Mesothelial cell of epicardium (in vitro differentiated cells): ENCODE measurements at regions not wholly inside any gene's neighbourhood (a gene's known extent, or its start where the extent isn't known, plus 50 kb on each side); places are given as distances from the start of the nearest gene placed in this dataset.
"Not testable (repeated sequence)": the region's sequence is repeated elsewhere in the genome, so short reads cannot be mapped to it uniquely, and the experiment has no call there.

Source experiments
- DNase-seq, 2 experiments: peaks; one replicate each; pipeline ENCODE4 v3.0.0; 2021; ENCODE audit warnings: low spot score in 2 of 2; ENCODE audit not compliant: unreplicated experiment in 2 of 2
- H3K27ac Mint-ChIP-seq: 2 replicates; pipeline ENCODE4 v1.8.0; 2021; ENCODE audit warnings: mixed read lengths
- H3K27me3 Mint-ChIP-seq: 2 replicates; pipeline ENCODE4 v1.8.0; 2021; ENCODE audit warnings: low read depth, mixed read lengths
- H3K36me3 Mint-ChIP-seq: 2 replicates; pipeline ENCODE4 v1.8.0; 2021; ENCODE audit warnings: mixed read lengths
- H3K4me1 Mint-ChIP-seq: 2 replicates; pipeline ENCODE4 v1.8.0; 2021; ENCODE audit warnings: mixed read lengths
- H3K4me3 Mint-ChIP-seq: 2 replicates; pipeline ENCODE4 v1.8.0; 2021; ENCODE audit warnings: mild to moderate bottlenecking, moderate library complexity, mixed read lengths
- H3K9me3 Mint-ChIP-seq: 2 replicates; pipeline ENCODE4 v1.8.0; 2021; ENCODE audit warnings: mixed read lengths
- CTCF ChIP-seq: fragments of 200-600 bp; sonication (generic); IDR thresholded peaks from one replicate; pipeline ENCODE4 v1.5.0; 2021; ENCODE audit warnings: antibody characterized with exemption; ENCODE audit not compliant: unreplicated experiment

- Mint-ChIP-seq H3K9me3 (peaks cover 12% of the 10 kb centered on the region), H3K4me3 (no peak overlapping the region), H3K4me1 (no peaks in the 10 kb centered on the region), H3K36me3 (no peaks in the 10 kb centered on the region), H3K27ac (no peak overlapping the region), H3K27me3 (peaks cover 17% of the 10 kb centered on the region)
- no peak for TF ChIP-seq CTCF
- no peak for DNase-seq
Measured at GRCh38 chr1:222182641-222183040, 365.3 kb downstream of the HHIPL2 start.

GRCh38 chr1:222181191-222181590 lies 366.7 kb downstream of the HHIPL2 start:
- no peak for TF ChIP-seq CTCF
- H3K9me3 Mint-ChIP-seq, result peaks cover 24% of the 10 kb centered on the region
- H3K4me3 Mint-ChIP-seq, result no peak overlapping the region
- DNase-seq, result no peak
- H3K27ac Mint-ChIP-seq, result no peak overlapping the region
- no peaks in the 10 kb centered on the region for H3K36me3 Mint-ChIP-seq
- H3K4me1 Mint-ChIP-seq, result no peaks in the 10 kb centered on the region
- H3K27me3 Mint-ChIP-seq, result peaks cover 8% of the 10 kb centered on the region

GRCh38 chr1:222177496-222177895 lies 370.4 kb downstream of the HHIPL2 start:
- not testable (repeated sequence) for H3K27ac Mint-ChIP-seq, H3K4me1 Mint-ChIP-seq, H3K4me3 Mint-ChIP-seq, H3K27me3 Mint-ChIP-seq, DNase-seq, H3K36me3 Mint-ChIP-seq
- H3K9me3 Mint-ChIP-seq, result peaks cover 44% of the 10 kb centered on the region

GRCh38 chr1:222171005-222171404 lies 376.9 kb downstream of the HHIPL2 start:
- Mint-ChIP-seq H3K27me3 (peaks cover 5% of the 10 kb centered on the region), H3K36me3 (peaks cover 2% of the 10 kb centered on the region), H3K27ac (no peak overlapping the region), H3K4me3 (no peak overlapping the region), H3K9me3 (peaks cover 37% of the 10 kb centered on the region), H3K4me1 (no peaks in the 10 kb centered on the region)
- no peak for DNase-seq
- TF ChIP-seq CTCF, result peak; percentile 30

GRCh38 chr1:222168621-222169020 lies 379.3 kb downstream of the HHIPL2 start:
- H3K27ac Mint-ChIP-seq, result no peak overlapping the region
- H3K36me3 Mint-ChIP-seq, result peaks cover 2% of the 10 kb centered on the region
- no peaks in the 10 kb centered on the region for H3K4me1 Mint-ChIP-seq
- no peak for DNase-seq
- peaks cover 5% of the 10 kb centered on the region for H3K27me3 Mint-ChIP-seq
- no peak for TF ChIP-seq CTCF
- H3K9me3 Mint-ChIP-seq, result peaks cover 25% of the 10 kb centered on the region
- H3K4me3 Mint-ChIP-seq, result no peak overlapping the region

GRCh38 chr1:222167896-222168295 lies 380.0 kb downstream of the HHIPL2 start:
- no peaks in the 10 kb centered on the region for H3K4me1 Mint-ChIP-seq
- H3K27ac Mint-ChIP-seq, result no peak overlapping the region
- H3K9me3 Mint-ChIP-seq, result peaks cover 19% of the 10 kb centered on the region
- H3K27me3 Mint-ChIP-seq, result peaks cover 4% of the 10 kb centered on the region
- H3K4me3 Mint-ChIP-seq, result no peak overlapping the region
- DNase-seq, result no peak
- TF ChIP-seq CTCF, result no peak
- peaks cover 2% of the 10 kb centered on the region for H3K36me3 Mint-ChIP-seq
